HL-60 (cell line): ENCODE measurements at regions not wholly inside any gene's neighbourhood (a gene's known extent, or its start where the extent isn't known, plus 50 kb on each side); places are given as distances from the start of the nearest gene placed in this dataset.

Experiments
- SPI1 ChIP-seq: IDR thresholded peaks from 2 replicates; pipeline ENCODE4 v1.6.1; 2012; ENCODE audit warnings: low read depth, mild to moderate bottlenecking, borderline replicate concordance
- TF ChIP-seq, protein P1 (sequence below): IDR thresholded peaks from one replicate; pipeline ENCODE4 v1.5.1; 2011; ENCODE audit warnings: low read length, control low read depth, inconsistent platforms; ENCODE audit not compliant: insufficient read depth

DNA sequence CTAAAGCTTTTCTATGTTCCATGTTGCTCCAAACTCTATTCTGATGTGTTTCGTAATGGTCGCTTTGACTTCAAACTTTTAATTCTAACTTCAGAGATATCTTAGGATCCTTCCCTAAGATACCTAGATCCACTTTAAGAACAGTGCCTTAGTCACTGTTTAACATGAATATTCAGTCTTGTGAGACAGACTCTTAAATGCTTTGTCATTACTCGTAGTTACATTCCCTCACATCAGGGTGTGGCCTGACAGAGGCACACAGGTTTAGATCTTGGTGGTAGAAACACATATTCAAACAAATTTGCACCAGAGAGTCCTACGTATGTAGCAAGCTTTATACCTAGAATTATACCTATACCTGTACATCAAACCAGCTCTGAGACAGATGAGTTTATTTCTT is 687.0 kb upstream of the C9orf72 start:
- TF ChIP-seq, protein P1, sequence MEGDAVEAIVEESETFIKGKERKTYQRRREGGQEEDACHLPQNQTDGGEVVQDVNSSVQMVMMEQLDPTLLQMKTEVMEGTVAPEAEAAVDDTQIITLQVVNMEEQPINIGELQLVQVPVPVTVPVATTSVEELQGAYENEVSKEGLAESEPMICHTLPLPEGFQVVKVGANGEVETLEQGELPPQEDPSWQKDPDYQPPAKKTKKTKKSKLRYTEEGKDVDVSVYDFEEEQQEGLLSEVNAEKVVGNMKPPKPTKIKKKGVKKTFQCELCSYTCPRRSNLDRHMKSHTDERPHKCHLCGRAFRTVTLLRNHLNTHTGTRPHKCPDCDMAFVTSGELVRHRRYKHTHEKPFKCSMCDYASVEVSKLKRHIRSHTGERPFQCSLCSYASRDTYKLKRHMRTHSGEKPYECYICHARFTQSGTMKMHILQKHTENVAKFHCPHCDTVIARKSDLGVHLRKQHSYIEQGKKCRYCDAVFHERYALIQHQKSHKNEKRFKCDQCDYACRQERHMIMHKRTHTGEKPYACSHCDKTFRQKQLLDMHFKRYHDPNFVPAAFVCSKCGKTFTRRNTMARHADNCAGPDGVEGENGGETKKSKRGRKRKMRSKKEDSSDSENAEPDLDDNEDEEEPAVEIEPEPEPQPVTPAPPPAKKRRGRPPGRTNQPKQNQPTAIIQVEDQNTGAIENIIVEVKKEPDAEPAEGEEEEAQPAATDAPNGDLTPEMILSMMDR: no peak
- TF ChIP-seq SPI1: no peak
